GM12878 (cell line): ENCODE measurements at regions not wholly inside any gene's neighbourhood (a gene's known extent, or its start where the extent isn't known, plus 50 kb on each side); places are given as distances from the start of the nearest gene placed in this dataset.
A peak's percentile ranks its signal among the peaks of the same experiment; 100 is the strongest.

ENCODE experiments used
- BCL11A ChIP-seq: IDR thresholded peaks from 2 replicates; pipeline ENCODE4 v1.6.1; 2011; ENCODE audit warnings: low read depth, low read length
- CHD4 ChIP-seq: fragments of 200-600 bp; sonication (generic); IDR thresholded peaks from 2 replicates; pipeline ENCODE4 v1.6.1; 2016; ENCODE audit warnings: mild to moderate bottlenecking
- CREM ChIP-seq: IDR thresholded peaks from 2 replicates; pipeline ENCODE4 v1.6.1; 2014; ENCODE audit warnings: antibody characterized with exemption, low read depth
- E2F4 ChIP-seq: IDR thresholded peaks from 2 replicates; pipeline ENCODE4 v1.6.1; 2012; ENCODE audit warnings: low read depth, low read length, improper control_type of control experiment
- IRF4 ChIP-seq: IDR thresholded peaks from 2 replicates; pipeline ENCODE4 v1.6.1; 2011; ENCODE audit warnings: low read depth, low read length
- NR2C2 ChIP-seq: IDR thresholded peaks from 2 replicates; pipeline ENCODE4 v1.6.1; 2011; ENCODE audit warnings: borderline replicate concordance, low read depth; ENCODE audit not compliant: control insufficient read depth, insufficient read length
- NR2F1 ChIP-seq: fragments of 450-650 bp; conservative IDR thresholded peaks from 2 replicates; pipeline ENCODE4 v1.6.1; 2017; ENCODE audit warnings: mild to moderate bottlenecking
- RB1 ChIP-seq: fragments of 450-650 bp; formaldehyde crosslinking; IDR thresholded peaks from 2 replicates; pipeline ENCODE4 v1.6.1; 2017; ENCODE audit warnings: mild to moderate bottlenecking, borderline replicate concordance
- SMAD5 ChIP-seq: IDR thresholded peaks from 2 replicates; pipeline ENCODE4 v1.6.1; 2016; ENCODE audit warnings: antibody characterized with exemption, low read depth
- USF1 ChIP-seq: IDR thresholded peaks from 2 replicates; pipeline ENCODE4 v1.6.1; 2011; ENCODE audit warnings: borderline replicate concordance, low read depth, mild to moderate bottlenecking, moderate library complexity, mixed read lengths, low read length; ENCODE audit not compliant: insufficient read depth; ENCODE audit errors: extremely low read length
- ZBTB4 ChIP-seq: fragments of 450-650 bp; formaldehyde crosslinking; IDR thresholded peaks from 2 replicates; pipeline ENCODE4 v1.4.0; 2022; ENCODE audit warnings: mild to moderate bottlenecking, moderate library complexity
- ZNF217 ChIP-seq: fragments of 450-650 bp; IDR thresholded peaks from 2 replicates; pipeline ENCODE4 v1.6.1; 2017; ENCODE audit warnings: antibody characterized with exemption, mild to moderate bottlenecking
- ZNF592 ChIP-seq: fragments of 450-650 bp; IDR thresholded peaks from 2 replicates; pipeline ENCODE4 v1.6.1; 2017; ENCODE audit warnings: mild to moderate bottlenecking, moderate library complexity
- ZNF622 ChIP-seq: fragments of 450-650 bp; IDR thresholded peaks from 2 replicates; pipeline ENCODE4 v1.6.1; 2017; ENCODE audit warnings: mild to moderate bottlenecking, inconsistent platforms
- ZNF687 ChIP-seq: fragments of 450-650 bp; IDR thresholded peaks from 2 replicates; pipeline ENCODE4 v1.6.1; 2017; ENCODE audit warnings: mild to moderate bottlenecking, moderate library complexity

- TF ChIP-seq ZNF687 (no peak), USF1 (no peak), BCL11A (peak; percentile 78; the same call in 1 of the 2 replicates), ZNF622 (no peak), CREM (0 out of 2 replicates have a peak, but pooled peaks have one; percentile 44), ZNF592 (no peak), ZNF217 (no peak), NR2C2 (no peak), CHD4 (no peak), E2F4 (no peak), SMAD5 (no peak), RB1 (no peak), NR2F1 (peak; percentile 47; the same call in 1 of the 2 replicates), ZBTB4 (CRISPR knock-in tag) (0 out of 2 replicates have a peak, but pooled peaks have one; percentile 29), IRF4 (peak; percentile 60; the same call in 1 of the 2 replicates)
Measured at GRCh38 chr1:181151378-181152326, 63.2 kb downstream of the IER5 start (continued).
